ENCODE measurements at regions not wholly inside any gene's neighbourhood (a gene's known extent, or its start where the extent isn't known, plus 50 kb on each side); places are given as distances from the start of the nearest gene placed in this dataset.

GRCh38 chr2:239752951-239753350 lies 272.2 kb downstream of the NDUFA10 start:
- Mint-ChIP-seq H3K4me1 (ENCODE audit: low read depth) (no peaks in the 10 kb centered on the region), H3K4me3 (no peak overlapping the region), H3K36me3 (ENCODE audit: low read depth) (no peaks in the 10 kb centered on the region), H3K9me3 (no peaks in the 10 kb centered on the region), H3K27ac (no peak overlapping the region), H3K27me3 (ENCODE audit: insufficient read depth) (peaks cover 2% of the 10 kb centered on the region)
- no peak for DNase-seq (ENCODE audit: low spot score)
- intact Hi-C loops (cut with micrococcal nuclease), result no loop called here

- H3K4me3 Mint-ChIP-seq, result no peak overlapping the region
- H3K27ac Mint-ChIP-seq, result no peak overlapping the region
- intact Hi-C loops (cut with micrococcal nuclease), result no loop called here
- no peaks in the 10 kb centered on the region for H3K36me3 Mint-ChIP-seq (ENCODE audit: low read depth)
- DNase-seq (ENCODE audit: low spot score), result no peak
- peaks cover 2% of the 10 kb centered on the region for H3K27me3 Mint-ChIP-seq (ENCODE audit: insufficient read depth)
- no peaks in the 10 kb centered on the region for H3K4me1 Mint-ChIP-seq (ENCODE audit: low read depth)
- no peaks in the 10 kb centered on the region for H3K9me3 Mint-ChIP-seq
Observed at GRCh38 chr2:239751679-239752355, 273.3 kb downstream of the NDUFA10 start.

GRCh38 chr2:239750929-239751678 lies 274.0 kb downstream of the NDUFA10 start:
- Mint-ChIP-seq H3K9me3 (no peaks in the 10 kb centered on the region), H3K4me1 (ENCODE audit: low read depth) (no peaks in the 10 kb centered on the region), H3K4me3 (no peak overlapping the region), H3K27me3 (ENCODE audit: insufficient read depth) (no peaks in the 10 kb centered on the region), H3K36me3 (ENCODE audit: low read depth) (no peaks in the 10 kb centered on the region), H3K27ac (no peak overlapping the region)
- intact Hi-C loops (cut with micrococcal nuclease), result no loop called here
- no peak for DNase-seq (ENCODE audit: low spot score)

- no peaks in the 10 kb centered on the region for H3K9me3 Mint-ChIP-seq
- no peak for DNase-seq (ENCODE audit: low spot score)
- H3K27ac Mint-ChIP-seq, result no peak overlapping the region
- no peaks in the 10 kb centered on the region for H3K27me3 Mint-ChIP-seq (ENCODE audit: insufficient read depth)
- H3K4me3 Mint-ChIP-seq, result no peak overlapping the region
- H3K36me3 Mint-ChIP-seq (ENCODE audit: low read depth), result no peaks in the 10 kb centered on the region
- no peaks in the 10 kb centered on the region for H3K4me1 Mint-ChIP-seq (ENCODE audit: low read depth)
- intact Hi-C loops (cut with micrococcal nuclease), result no loop called here
Observed at GRCh38 chr2:239750045-239750835, 274.9 kb downstream of the NDUFA10 start.

- no peak overlapping the region for H3K27ac Mint-ChIP-seq
- H3K4me3 Mint-ChIP-seq, result no peak overlapping the region
- intact Hi-C loops (cut with micrococcal nuclease), result no loop called here
- H3K27me3 Mint-ChIP-seq (ENCODE audit: insufficient read depth), result no peaks in the 10 kb centered on the region
- DNase-seq (ENCODE audit: low spot score), result no peak
- no peaks in the 10 kb centered on the region for H3K9me3 Mint-ChIP-seq
- H3K4me1 Mint-ChIP-seq (ENCODE audit: low read depth), result no peaks in the 10 kb centered on the region
- H3K36me3 Mint-ChIP-seq (ENCODE audit: low read depth), result no peaks in the 10 kb centered on the region
Observed at GRCh38 chr2:239749272-239749873, 275.8 kb downstream of the NDUFA10 start.

- no peak for DNase-seq (ENCODE audit: low spot score)
- H3K4me1 Mint-ChIP-seq (ENCODE audit: low read depth), result no peaks in the 10 kb centered on the region
- no peaks in the 10 kb centered on the region for H3K36me3 Mint-ChIP-seq (ENCODE audit: low read depth)
- H3K27ac Mint-ChIP-seq, result no peak overlapping the region
- intact Hi-C loops (cut with micrococcal nuclease), result no loop called here
- no peaks in the 10 kb centered on the region for H3K27me3 Mint-ChIP-seq (ENCODE audit: insufficient read depth)
- H3K9me3 Mint-ChIP-seq, result no peaks in the 10 kb centered on the region
- H3K4me3 Mint-ChIP-seq, result no peak overlapping the region
Observed at GRCh38 chr2:239748811-239749210, 276.3 kb downstream of the NDUFA10 start.

GRCh38 chr2:239747771-239748170 lies 277.4 kb downstream of the NDUFA10 start:
- H3K9me3 Mint-ChIP-seq, result no peaks in the 10 kb centered on the region
- H3K4me3 Mint-ChIP-seq, result no peak overlapping the region
- H3K4me1 Mint-ChIP-seq (ENCODE audit: low read depth), result no peaks in the 10 kb centered on the region
- no peaks in the 10 kb centered on the region for H3K27me3 Mint-ChIP-seq (ENCODE audit: insufficient read depth)
- no peak for DNase-seq (ENCODE audit: low spot score)
- no peak overlapping the region for H3K27ac Mint-ChIP-seq
- intact Hi-C loops (cut with micrococcal nuclease), result no loop called here
- H3K36me3 Mint-ChIP-seq (ENCODE audit: low read depth), result no peaks in the 10 kb centered on the region

- no peaks in the 10 kb centered on the region for H3K4me1 Mint-ChIP-seq (ENCODE audit: low read depth)
- DNase-seq (ENCODE audit: low spot score), result no peak
- no peaks in the 10 kb centered on the region for H3K9me3 Mint-ChIP-seq
- no peak overlapping the region for H3K27ac Mint-ChIP-seq
- H3K27me3 Mint-ChIP-seq (ENCODE audit: insufficient read depth), result no peaks in the 10 kb centered on the region
- H3K36me3 Mint-ChIP-seq (ENCODE audit: low read depth), result no peaks in the 10 kb centered on the region
- intact Hi-C loops (cut with micrococcal nuclease), result no loop called here
- H3K4me3 Mint-ChIP-seq, result no peak overlapping the region
Observed at GRCh38 chr2:239747274-239747673, 277.9 kb downstream of the NDUFA10 start.

GRCh38 chr2:239746559-239747246 lies 278.4 kb downstream of the NDUFA10 start:
- H3K4me3 Mint-ChIP-seq, result no peak overlapping the region
- no peaks in the 10 kb centered on the region for H3K4me1 Mint-ChIP-seq (ENCODE audit: low read depth)
- DNase-seq (ENCODE audit: low spot score), result no peak
- intact Hi-C loops (cut with micrococcal nuclease), result no loop called here
- no peak overlapping the region for H3K27ac Mint-ChIP-seq
- no peaks in the 10 kb centered on the region for H3K36me3 Mint-ChIP-seq (ENCODE audit: low read depth)
- H3K27me3 Mint-ChIP-seq (ENCODE audit: insufficient read depth), result no peaks in the 10 kb centered on the region
- no peaks in the 10 kb centered on the region for H3K9me3 Mint-ChIP-seq

GRCh38 chr2:239745386-239746227 lies 279.5 kb downstream of the NDUFA10 start:
- Mint-ChIP-seq H3K27me3 (ENCODE audit: insufficient read depth) (no peaks in the 10 kb centered on the region), H3K4me1 (ENCODE audit: low read depth) (no peaks in the 10 kb centered on the region), H3K9me3 (no peaks in the 10 kb centered on the region), H3K4me3 (no peak overlapping the region), H3K36me3 (ENCODE audit: low read depth) (no peaks in the 10 kb centered on the region), H3K27ac (no peak overlapping the region)
- no peak for DNase-seq (ENCODE audit: low spot score)
- intact Hi-C loops (cut with micrococcal nuclease), result no loop called here

GRCh38 chr2:239744706-239745340 lies 280.3 kb downstream of the NDUFA10 start:
- Mint-ChIP-seq H3K27me3 (ENCODE audit: insufficient read depth) (no peaks in the 10 kb centered on the region), H3K36me3 (ENCODE audit: low read depth) (no peaks in the 10 kb centered on the region), H3K4me3 (no peak overlapping the region), H3K9me3 (no peaks in the 10 kb centered on the region), H3K4me1 (ENCODE audit: low read depth) (no peaks in the 10 kb centered on the region), H3K27ac (no peak overlapping the region)
- intact Hi-C loops (cut with micrococcal nuclease), result no loop called here
- DNase-seq (ENCODE audit: low spot score), result no peak

Data from activated T-helper 1 cell treated with anti-CD3 and anti-CD28 coated beads, Interleukin-12 subunit alpha, Interleukin-12 subunit beta, Interleukin-2, Interleukin-4 antibody, amounts not matched to agents 30 ng/mL and 10 ng/mL and 1 ng/mL, durations not matched to agents 14 hours and 24 hours and 36 hours (primary cell).